Central memory CD4-positive, alpha-beta T cell (primary cell): ENCODE measurements at regions not wholly inside any gene's neighbourhood (a gene's known extent, or its start where the extent isn't known, plus 50 kb on each side); places are given as distances from the start of the nearest gene placed in this dataset.

Experiments used
- DNase-seq: peaks from one replicate; pipeline ENCODE4 v3.0.0; 2022

DNA sequence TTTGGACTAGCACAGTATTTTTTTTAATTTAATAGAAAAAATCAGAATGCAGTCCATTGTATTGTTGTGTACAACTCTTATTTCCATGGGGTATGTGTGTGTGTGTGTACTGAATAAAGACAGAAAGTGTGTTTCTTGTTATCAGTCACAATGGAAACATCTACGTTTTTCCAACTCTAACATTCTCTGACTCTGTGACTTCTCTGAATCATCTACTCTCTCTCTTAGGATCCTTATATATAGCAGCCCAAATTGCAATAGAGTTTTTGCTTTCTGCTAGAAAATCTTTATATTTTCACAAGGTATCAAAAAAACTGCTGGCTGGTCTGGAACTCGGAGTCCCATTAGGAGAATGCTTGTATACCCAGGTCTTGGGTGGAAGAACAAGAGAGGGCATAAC is 138.9 kb upstream of the ARID2 start:
- DNase-seq = no peak

DNA sequence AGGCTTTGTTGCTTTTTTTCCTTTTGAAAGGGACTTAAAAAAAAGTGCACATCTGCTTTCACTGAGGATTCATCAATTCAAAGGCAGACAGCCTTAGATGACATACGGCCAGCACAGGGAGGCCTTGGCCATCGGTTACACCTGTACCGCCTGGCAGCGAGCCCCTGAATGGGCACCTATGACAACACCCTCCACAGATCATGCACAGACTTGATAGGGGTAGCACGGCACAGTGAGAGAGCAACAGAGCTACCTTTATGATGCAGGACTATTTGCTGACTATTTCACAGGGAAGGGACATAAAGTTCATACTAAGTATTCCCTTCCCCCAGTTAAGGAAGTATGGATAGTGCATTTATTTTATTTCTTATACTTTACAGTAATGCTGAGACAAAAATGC is 137.9 kb upstream of the ARID2 start:
- no peak for DNase-seq

DNA sequence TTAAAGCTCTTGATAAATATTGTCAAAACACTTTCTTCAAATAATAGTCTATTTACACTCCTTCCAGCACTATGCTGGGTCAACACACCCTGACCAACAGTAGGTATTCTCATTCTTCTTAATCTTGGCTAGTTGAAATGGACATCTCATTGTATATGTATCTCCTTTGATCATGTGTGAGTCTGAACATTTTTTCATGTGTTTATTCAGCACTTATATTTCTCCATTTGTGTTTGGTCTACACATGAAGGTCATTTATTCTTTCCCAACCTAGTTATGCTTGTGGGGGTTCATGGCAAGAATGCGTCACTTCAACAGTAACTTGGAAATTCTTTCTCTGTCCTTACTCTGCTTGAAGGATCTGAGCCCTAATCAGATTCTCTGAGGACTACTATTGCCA is 133.1 kb upstream of the ARID2 start:
- no peak for DNase-seq

DNA sequence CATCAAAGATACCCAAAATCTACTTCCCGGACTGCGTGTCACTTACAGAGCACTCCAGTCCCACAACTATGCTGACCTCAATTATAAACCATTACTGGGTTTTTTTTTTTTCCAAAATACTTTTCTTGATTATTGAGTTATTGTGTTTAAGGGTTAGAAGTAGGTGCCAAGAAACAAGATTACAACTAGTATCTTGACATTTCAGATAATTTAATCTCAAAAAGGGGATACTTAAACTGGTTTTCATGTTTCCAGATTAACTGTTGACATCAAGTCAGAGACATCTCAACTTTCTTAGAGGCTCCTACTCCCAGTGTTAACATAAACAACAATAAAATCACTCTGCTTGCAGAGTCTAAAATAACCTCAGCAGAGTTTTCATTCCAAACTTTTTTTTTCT is 131.2 kb upstream of the ARID2 start:
- no peak for DNase-seq

DNA sequence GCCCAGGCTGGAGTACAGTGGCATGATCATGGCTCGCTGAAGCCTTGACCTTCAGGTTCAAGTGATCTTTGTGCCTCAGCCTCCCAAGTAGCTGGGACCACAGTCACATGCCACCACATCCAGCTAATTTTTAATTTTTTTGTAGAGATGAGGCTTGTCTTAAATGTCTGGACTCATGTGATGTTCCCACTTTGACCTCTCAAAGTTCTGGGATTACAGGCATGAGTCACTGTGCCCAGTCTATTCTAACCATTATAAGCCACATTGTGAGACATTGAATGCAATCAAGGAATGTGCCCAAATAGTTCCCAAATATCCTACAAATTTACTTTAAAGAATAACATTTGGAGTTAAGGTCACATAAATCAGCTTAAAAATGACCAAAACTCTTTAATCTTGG is 130.7 kb upstream of the ARID2 start:
- DNase-seq = no peak

DNA sequence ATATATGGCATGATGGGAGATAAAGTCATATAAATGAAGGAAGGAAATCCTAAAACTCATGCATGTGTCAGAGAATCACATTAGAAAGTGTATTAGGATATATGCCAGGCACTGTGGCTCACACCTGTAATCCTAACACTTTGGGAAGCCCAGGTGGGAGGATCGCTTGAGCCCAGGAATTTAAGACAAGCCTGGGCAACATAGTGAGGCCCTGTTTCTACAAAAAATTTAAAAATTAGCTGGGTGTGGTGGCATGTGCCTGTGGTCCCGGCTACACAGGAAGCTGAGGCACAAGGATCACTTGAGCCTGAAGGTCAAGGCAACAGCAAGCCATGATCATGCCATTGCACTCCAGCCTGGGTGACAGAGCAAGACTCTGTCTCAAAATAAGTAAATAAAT is 130.3 kb upstream of the ARID2 start:
- DNase-seq = no peak

DNA sequence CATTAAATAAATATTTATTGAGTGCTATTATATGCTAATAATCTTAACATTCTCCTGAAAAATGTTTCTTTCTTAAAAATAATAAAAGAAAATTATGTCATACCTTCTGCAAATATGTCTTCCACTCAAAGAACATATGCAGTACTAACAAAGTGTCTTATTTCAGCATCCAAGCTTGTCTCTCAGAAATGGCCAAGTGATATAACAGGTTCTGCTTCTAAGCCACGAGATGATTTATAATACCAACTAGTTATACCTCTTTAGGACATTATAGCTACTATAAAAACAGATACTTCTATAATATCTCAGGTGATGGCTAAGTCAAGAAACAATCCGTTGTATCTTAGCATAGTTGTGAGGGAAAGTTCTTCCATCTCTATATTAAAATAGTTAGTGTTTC is 128.1 kb upstream of the ARID2 start:
- DNase-seq = no peak

DNA sequence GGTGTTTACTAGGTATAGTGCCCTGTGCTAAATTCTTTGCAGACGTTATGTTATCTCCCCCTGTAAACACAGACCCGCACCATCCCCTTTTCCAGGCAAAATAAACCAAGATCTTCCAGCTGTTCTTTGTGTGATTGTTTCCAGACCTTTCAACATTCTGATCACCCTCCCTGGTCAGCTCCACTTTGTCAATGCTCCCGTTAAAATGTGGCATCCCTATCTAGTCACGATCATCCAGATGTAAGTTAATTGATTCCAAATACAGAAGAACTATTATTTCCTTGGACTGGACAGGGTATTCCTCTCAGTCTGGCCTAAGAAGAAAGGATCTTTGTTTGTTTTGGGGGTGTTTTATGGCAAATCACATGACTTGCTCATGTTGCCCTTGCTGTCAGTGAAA is 127.6 kb upstream of the ARID2 start:
- no peak for DNase-seq

DNA sequence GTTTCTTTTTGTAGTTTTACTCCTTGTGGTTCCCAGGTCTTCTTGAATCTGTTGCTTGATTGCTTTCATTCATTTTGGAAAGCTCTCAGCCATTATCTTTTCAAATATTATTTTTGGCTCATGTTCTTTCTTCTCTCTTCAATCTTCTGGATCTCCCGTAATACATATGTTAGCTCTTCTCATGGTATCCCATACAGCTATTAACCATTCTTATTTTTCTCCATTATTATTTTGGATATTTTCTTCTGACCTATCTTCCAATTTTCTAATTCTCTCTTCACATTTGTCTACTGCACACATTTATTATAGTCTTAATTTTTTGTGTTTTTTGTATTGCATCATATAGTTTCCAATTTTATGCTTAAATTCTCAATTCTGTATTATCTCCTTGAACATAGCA is 123.9 kb upstream of the ARID2 start:
- no peak for DNase-seq

DNA sequence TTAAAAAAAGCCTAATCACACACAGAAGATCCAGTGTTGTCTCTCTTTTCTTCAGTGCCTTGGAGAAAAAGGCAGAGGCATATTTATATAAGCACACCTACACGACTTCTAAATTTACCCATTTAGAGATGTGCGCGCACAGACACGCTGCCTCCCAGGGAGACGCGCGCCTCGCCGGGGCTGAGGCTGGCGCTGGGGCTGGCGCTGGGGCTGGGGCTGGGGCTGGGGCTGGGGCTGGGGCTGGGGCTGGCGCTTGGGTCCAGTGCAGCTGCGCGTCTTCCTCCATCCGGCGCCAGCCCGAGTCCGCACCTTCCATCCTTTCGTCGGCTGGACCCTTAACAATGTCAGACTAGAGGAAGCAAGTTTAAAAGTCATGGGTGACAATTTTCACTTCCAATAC is 118.4 kb upstream of the ARID2 start:
- DNase-seq = no peak

DNA sequence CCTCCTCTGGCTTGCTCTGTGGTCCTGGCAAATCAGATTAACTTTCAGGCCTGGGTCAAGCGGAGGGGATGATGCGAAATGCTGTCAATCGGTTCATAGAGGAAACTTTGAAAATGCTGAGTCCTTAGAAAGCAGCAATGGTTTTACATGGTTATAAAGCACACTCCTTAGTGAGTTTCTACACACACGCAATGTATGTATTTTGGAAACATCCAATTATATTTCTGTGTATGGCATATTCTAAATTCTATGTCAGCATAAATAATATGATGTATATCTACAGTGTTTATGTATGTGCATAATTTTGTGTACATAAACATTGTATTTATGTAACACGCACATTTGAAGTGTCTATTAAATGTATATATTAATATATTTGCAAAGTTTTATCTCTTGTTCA is 118.0 kb upstream of the ARID2 start:
- DNase-seq = no peak

DNA sequence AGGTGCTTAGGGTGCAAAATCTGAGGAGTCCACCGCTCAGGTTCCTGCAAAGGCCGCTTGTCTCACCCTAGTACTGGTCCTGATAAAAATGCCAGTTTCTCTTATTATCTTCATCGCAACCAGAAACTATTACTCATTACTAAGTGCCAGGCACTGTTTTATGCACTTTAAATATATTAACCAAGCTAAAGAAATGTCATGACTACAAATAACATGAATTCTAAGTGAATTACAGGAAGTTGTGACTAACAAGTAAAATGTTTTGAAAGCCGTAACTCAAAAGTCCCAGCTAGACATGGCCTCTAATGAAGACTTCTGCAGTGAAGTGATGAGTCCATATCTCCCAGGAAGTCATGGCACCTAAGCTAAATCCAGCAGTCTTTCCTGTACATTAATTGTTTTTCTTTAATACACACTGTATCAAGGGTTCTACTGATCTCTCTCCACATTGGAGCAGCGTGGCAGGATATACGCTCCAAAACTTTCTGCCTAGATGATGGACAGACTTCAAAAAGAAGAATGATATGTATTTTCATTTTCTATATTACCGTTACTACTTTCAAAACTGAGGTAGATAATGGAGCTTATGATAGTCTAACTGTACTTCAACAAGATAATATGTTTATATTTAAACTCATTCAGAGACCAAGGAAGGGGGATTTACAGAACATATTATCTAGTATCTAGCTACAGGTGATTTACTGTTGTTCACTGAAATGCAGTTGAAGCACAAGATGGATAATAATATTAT is 117.3 kb upstream of the ARID2 start:
- no peak for DNase-seq

DNA sequence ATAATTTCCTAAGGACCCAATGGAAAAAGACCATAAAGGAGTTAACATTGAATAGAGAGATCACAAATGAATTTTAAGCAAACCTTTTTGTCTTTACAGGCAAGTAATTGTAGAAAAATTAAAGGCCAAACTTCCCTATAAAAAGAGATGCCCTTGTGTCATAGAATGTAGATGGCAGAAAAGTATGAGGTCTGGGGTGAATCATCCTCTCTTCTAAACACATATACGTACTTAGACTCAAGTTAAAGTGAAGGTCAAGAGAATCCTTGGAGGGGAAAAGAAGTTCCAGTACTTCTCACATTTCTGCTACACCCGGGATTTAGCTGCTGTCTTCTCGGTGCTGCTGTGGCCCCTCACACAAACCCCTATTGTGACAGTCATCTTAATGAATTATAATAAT is 116.2 kb upstream of the ARID2 start:
- DNase-seq = no peak

DNA sequence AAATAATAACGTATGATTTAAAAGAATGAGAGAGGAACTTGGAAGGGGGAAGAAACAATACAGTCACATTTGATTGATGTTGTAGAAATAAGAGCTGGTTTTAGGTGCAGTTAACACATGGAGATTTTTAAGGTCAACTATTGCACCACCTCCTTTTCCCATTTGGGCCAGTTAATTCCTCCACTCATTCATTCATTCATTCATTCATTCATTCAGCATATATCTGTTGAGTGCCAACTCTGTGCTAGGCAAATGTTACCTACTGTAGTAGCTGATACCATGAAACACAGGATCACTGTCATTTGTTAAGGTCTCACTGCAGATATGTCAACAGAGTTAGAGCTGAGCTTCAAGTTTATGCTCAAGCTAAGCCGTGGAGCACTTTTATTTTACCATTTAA is 115.7 kb upstream of the ARID2 start:
- DNase-seq = no peak

DNA sequence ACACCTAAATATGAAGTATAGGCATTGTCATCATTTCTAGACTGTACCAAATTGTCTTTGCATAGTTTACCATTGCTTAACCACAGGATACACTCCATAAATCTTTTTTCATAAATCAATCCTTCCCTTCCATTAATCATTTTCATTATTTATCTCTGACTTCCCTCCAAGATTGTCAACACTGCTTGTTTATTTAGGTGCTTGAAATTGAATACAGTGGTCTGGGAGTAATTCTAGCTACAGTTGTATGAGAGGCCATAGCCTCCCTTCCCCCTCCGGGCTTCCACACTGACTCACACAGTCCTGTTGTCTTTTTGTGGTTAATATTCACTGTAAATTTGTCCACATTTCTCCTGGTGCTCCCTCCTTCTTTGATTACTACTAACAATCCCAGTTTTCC is 114.2 kb upstream of the ARID2 start:
- no peak for DNase-seq

DNA sequence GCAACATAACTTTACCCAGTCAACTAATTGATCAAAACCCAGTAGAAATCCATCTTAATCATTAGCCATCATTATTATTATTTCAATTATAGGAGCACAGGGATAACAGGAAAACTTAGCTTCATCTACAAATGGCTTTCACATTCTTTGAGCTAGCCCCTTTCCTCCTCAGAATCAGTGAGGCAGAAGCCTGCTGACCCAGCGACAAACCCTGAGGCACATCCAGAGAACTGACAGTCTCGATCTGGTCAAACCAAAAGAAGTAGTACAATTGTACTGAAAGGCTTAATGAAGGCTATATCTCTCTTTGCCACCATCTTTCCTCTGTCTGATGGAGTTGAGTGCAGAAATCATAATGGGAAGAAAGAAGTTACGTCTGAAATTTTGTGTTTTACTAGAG is 109.8 kb upstream of the ARID2 start:
- no peak for DNase-seq

DNA sequence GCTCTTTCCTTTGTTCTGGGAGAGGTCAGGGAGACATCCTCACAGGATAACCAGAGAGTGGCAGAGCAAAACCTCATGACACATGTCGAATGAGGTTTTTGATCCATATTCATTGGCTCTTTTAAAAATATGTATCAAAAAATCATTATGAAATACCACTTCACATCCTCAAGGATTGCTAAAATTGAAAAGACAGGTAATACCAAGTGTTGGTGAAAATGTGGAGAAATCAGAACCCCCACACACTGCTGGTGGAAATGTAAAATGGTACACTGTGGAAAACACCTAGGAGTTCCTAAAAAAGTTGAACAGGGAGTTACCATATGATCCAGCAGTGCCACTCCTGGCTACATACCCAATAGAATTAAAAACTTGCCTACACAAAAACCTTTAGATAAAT is 107.8 kb upstream of the ARID2 start:
- DNase-seq = no peak

DNA sequence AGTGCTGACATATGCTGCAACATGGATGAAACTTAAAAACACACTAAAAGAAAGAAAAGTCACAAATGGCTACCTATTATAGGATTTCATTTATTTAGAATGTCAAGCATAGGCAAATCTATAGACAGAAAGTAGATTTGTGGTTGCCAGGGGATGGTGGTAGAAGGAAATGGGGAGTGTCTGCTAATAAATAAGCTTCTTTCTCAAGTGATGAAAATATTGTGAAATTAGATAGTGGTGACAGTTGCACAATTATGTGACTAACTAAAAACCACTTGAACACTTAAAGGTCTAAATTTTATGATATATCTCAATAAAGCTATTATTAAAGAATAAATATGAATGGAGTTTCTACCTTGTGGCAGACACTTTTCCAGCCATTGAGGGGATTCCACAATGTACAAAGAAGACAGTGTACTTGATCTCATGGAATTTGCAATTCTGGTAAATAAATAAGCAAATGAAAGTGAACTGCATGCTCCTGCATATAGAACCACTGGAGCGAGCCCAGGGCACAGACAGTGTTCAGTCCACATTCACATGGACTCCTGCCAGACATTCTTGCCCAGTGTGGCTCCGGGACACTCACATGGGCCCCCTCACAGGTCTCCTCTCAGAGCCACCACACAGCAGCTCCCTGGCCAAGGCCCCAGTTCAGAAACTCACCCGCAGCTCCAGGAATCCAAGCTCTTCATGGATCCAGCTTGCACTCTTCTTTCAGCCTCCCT is 107.1 kb upstream of the ARID2 start:
- DNase-seq = no peak

DNA sequence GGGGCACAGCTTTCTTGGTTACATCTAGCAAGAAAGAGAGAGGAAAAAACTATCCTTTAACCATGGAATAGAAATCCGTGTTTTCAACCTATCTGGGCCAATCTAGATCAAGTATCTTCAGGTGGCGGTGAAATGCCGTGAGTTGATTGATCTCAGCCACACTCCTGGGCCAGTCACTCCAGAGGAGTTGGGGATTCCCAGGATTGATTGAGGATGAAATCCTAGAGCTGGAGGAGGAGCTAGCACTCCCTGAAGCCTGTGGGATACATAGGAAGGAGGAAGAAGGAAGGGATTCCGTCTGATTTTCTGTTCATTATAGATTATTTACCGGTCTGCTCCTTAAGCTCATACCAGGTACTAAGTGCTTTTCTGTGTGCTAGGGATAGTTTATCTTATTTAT is 106.3 kb upstream of the ARID2 start:
- no peak for DNase-seq

DNA sequence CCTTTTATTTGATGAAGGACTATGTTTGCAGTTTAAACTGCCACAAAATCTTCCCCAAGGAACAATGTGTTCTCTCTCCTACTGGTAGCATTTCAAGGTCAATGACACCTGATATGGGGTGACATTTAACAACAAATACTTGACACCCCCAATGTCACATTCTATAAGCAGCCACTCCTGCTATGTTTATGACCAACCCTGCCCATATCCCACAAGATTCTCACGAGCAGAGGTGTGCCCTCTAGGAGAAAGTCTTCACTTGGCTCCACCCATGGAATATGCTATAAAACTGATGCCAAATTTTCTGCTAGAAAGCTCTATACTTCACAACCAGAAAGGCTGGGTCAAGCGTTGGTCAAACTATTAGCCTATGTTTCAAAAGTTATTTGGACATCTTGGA is 105.6 kb upstream of the ARID2 start:
- no peak for DNase-seq

DNA sequence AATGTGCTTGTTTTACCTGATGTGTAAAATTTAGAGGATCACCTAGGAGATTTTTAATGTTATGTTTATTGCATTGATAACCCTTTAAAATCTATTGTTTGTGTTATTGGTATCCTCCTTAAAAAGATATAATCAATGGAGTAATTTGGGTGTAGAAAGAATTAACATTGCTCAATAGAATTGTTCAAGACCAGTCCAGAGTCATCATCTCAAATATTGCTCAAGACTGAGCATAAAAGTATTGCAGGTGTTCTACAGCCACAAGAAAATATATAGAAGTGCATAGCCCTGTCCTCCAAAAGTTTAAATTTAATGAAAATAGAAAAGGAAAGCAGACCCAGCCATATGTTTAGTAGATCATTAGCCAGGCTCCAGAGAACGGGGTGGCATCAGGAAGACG is 102.5 kb upstream of the ARID2 start:
- no peak for DNase-seq

DNA sequence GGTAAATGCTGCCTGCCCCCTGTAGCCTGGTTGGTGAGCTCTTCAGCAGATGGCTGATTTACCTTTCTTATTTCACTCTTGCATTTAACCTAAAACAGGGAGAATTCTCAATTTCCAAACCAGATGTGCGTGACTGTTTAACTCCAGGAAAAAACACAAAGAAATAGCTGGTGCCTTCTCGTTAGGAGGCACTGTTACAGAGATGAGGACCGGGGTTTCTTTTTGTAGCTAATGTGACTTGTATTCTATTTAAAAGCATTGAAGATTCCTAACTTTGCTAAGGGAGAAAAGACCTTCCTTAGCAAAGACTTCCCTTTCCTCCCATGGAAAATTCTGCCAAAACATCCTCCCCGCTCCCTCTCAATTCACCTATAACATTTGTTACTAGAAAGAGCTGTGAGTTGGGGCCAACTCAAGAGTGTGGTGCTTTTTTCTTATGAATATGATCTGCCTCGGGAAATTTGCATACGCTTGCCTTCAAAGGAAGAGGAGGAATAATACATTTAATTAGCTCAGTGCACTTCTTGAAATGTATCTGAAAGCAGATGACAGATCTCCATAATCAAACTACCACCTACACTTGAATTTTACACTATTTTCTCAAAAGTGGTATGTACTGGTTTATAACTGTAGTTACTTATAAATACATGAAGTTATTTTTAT is 102.0 kb upstream of the ARID2 start:
- no peak for DNase-seq

DNA sequence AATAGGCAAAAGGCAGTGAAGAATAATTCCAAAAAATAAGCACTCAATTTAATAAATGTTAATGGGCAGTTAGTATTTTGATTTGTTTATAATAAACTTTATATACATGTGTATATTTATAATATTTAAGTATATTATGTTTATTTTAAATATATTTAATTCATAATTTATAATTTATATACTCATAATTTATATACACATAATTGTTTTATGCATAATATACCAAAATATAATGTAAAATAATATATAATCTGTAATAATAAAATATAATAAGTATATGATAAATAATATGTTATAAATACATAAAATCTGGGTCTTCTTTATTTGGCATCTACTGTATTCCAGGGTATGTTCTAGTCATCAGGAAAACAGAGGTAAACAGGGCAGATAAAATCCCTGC is 100.2 kb upstream of the ARID2 start:
- no peak for DNase-seq

DNA sequence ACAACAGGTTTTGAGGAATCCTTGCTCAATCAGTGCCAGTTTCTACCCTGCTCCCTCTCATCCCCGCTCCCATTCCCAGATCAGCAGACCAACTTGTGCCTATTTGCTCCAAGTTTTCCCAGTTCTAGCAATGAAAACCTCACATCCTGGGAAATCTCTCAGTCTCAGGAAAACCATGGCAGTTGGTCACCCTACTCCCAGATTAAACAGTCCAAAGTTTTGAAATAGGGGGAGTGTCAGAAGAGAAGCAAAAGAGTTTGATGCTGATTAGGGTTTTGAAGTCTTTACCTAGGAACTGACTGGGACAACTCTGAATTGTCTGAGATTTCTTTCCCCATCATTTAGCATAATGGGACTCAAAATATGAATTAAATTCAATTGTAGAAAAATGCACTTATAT is 95.8 kb upstream of the ARID2 start:
- no peak for DNase-seq
